Upper lobe of left lung (tissue), 6 donors: ENCODE measurements at regions not wholly inside any gene's neighbourhood (a gene's known extent, or its start where the extent isn't known, plus 50 kb on each side); places are given as distances from the start of the nearest gene placed in this dataset.

Experiments used
- ATAC-seq, 2 donors: fragments of 200-7000 bp; cut with Tn5 transposase; one replicate each; pipeline ENCODE4 v1.9.1; 2022; ENCODE audit warnings: mild to moderate bottlenecking in 2 of 2, moderate library complexity in 2 of 2; ENCODE audit not compliant: low FRiP score in 2 of 2
- DNase-seq, 2 donors: peaks; one replicate each; pipeline ENCODE4 v3.0.0-alpha.2; 2019 to 2020
- H3K27ac ChIP-seq, 4 donors: fragments of 200-600 bp; sonication (generic); one replicate each; pipeline ENCODE4 v1.5.1; 2016 to 2019
- H3K27me3 ChIP-seq, 4 donors: fragments of 200-600 bp; sonication (generic); one replicate each; pipeline ENCODE4 v1.5.1; 2017 to 2019
- H3K36me3 ChIP-seq, 4 donors: fragments of 200-600 bp; sonication (generic); one replicate each; pipeline ENCODE4 v1.5.1; 2016 to 2019
- H3K4me1 ChIP-seq, 4 donors: fragments of 200-600 bp; sonication (generic); one replicate each; pipeline ENCODE4 v1.5.1; 2018 to 2019
- H3K4me3 ChIP-seq, 4 donors: fragments of 200-600 bp; sonication (generic); one replicate each; pipeline ENCODE4 v1.5.1; 2017 to 2019; ENCODE audit warnings: mild to moderate bottlenecking in 2 of 4, moderate library complexity in 1 of 4
- H3K9me3 ChIP-seq, 4 donors: fragments of 200-600 bp; sonication (generic); one replicate each; pipeline ENCODE4 v1.5.1; 2018 to 2019
- CTCF ChIP-seq, 6 experiments: fragments of 450-650 bp in 4 of 6; fragments of 200-600 bp in 2 of 6; sonication (generic) in 2 of 6; IDR thresholded peaks; one replicate each; pipeline ENCODE4 v1.5.1; 2016 to 2019; ENCODE audit warnings: antibody characterized with exemption in 6 of 6
- EP300 ChIP-seq, 4 donors: sonication (generic); formaldehyde crosslinking; IDR thresholded peaks; one replicate each; pipeline ENCODE4 v1.5.1; 2017; ENCODE audit warnings: antibody characterized with exemption in 4 of 4, control low read depth in 2 of 4
- POLR2A ChIP-seq, 4 donors: fragments of 450-650 bp; IDR thresholded peaks; one replicate each; pipeline ENCODE4 v1.5.1; 2016 to 2017; ENCODE audit warnings: antibody characterized with exemption in 4 of 4, mild to moderate bottlenecking in 2 of 4
- POLR2AphosphoS5 ChIP-seq, 2 donors: sonication (generic); formaldehyde crosslinking; IDR thresholded peaks; one replicate each; pipeline ENCODE4 v1.5.1; 2017; ENCODE audit warnings: antibody characterized with exemption in 2 of 2
- WGBS, 2 donors: methylation state at CpG; one replicate each; pipeline ENCODE4 v1.1.5; 2017 to 2018; 5-methylcytosine and 5-hydroxymethylcytosine counted together
- donor health status: DM: no; HTN: no; CAD: no; lungs with moderate emphysema.
- donor health status: DM: no; HTN: yes; CAD: no; lungs with severe emphysema.

- no peaks in the 10 kb centered on the region for H3K4me1 ChIP-seq
- H3K4me3 ChIP-seq, result no peak overlapping the region
- H3K27ac ChIP-seq, result no peak overlapping the region
- H3K9me3 ChIP-seq, result no peaks in the 10 kb centered on the region
- H3K27me3 ChIP-seq, result no peaks in the 10 kb centered on the region
- TF ChIP-seq POLR2A (IDR thresholded peaks at IDR 0.05) (no peak), EP300 (IDR thresholded peaks at IDR 0.05) (no peak), POLR2AphosphoS5 (IDR thresholded peaks at IDR 0.05) (no peak), CTCF (IDR thresholded peaks at IDR 0.05) (no peak)
- 38 to 100% methylated on average over 2 of the region's 2 CpGs for WGBS, 2 donors
- ATAC-seq, result no peak
- H3K36me3 ChIP-seq, result no peaks in the 10 kb centered on the region
- no peak for DNase-seq
Measured at GRCh38 chr1:50322579-50322978, 100.7 kb downstream of the DMRTA2 start.

GRCh38 chr1:50318428-50318827, 104.8 kb downstream of the DMRTA2 start:
- H3K4me3 ChIP-seq, result no peak overlapping the region
- ATAC-seq (no peak), DNase-seq (no peak)
- H3K9me3 ChIP-seq, result no peaks in the 10 kb centered on the region
- H3K4me1 ChIP-seq, result no peaks in the 10 kb centered on the region
- H3K27me3 ChIP-seq, result no peaks in the 10 kb centered on the region
- TF ChIP-seq EP300 (IDR thresholded peaks at IDR 0.05) (no peak), POLR2AphosphoS5 (IDR thresholded peaks at IDR 0.05) (no peak), POLR2A (IDR thresholded peaks at IDR 0.05) (no peak), CTCF (IDR thresholded peaks at IDR 0.05) (no peak)
- no peaks in the 10 kb centered on the region for H3K36me3 ChIP-seq
- H3K27ac ChIP-seq, result no peak overlapping the region

- DNase-seq (peak in 1 of 2 donors; percentile 23), ATAC-seq (no peak)
- Histone ChIP-seq H3K27me3 (no peaks in the 10 kb centered on the region), H3K36me3 (no peaks in the 10 kb centered on the region), H3K4me1 (no peaks in the 10 kb centered on the region), H3K4me3 (no peak overlapping the region), H3K27ac (no peak overlapping the region), H3K9me3 (no peaks in the 10 kb centered on the region)
- 8 to 10% methylated on average over 6 of the region's 6 CpGs for WGBS, 2 donors
- TF ChIP-seq POLR2AphosphoS5 (IDR thresholded peaks at IDR 0.05) (no peak), POLR2A (IDR thresholded peaks at IDR 0.05) (no peak), EP300 (IDR thresholded peaks at IDR 0.05) (no peak), CTCF (IDR thresholded peaks at IDR 0.05) (no peak)
Measured at GRCh38 chr1:50308878-50309277, 114.4 kb downstream of the DMRTA2 start.

GRCh38 chr1:50305808-50306207, 117.4 kb downstream of the DMRTA2 start:
- no peaks in the 10 kb centered on the region for H3K4me1 ChIP-seq
- no peak for ATAC-seq
- DNase-seq, result no peak
- no peaks in the 10 kb centered on the region for H3K9me3 ChIP-seq
- H3K27me3 ChIP-seq, result no peaks in the 10 kb centered on the region
- TF ChIP-seq EP300 (IDR thresholded peaks at IDR 0.05) (no peak), CTCF (IDR thresholded peaks at IDR 0.05) (no peak), POLR2A (IDR thresholded peaks at IDR 0.05) (no peak), POLR2AphosphoS5 (IDR thresholded peaks at IDR 0.05) (no peak)
- H3K27ac ChIP-seq, result no peak overlapping the region
- 62% methylated on average over 1 of the region's 1 CpG; no CpG with 5 or more reads in 1 of the 2 donors for WGBS, 2 donors
- H3K4me3 ChIP-seq, result no peak overlapping the region
- H3K36me3 ChIP-seq, result no peaks in the 10 kb centered on the region

- Histone ChIP-seq H3K9me3 (no peaks in the 10 kb centered on the region), H3K27ac (no peak overlapping the region), H3K27me3 (no peaks in the 10 kb centered on the region), H3K4me1 (no peaks in the 10 kb centered on the region), H3K36me3 (no peaks in the 10 kb centered on the region), H3K4me3 (no peak overlapping the region)
- TF ChIP-seq POLR2AphosphoS5 (IDR thresholded peaks at IDR 0.05) (no peak), CTCF (IDR thresholded peaks at IDR 0.05) (no peak), EP300 (IDR thresholded peaks at IDR 0.05) (no peak), POLR2A (IDR thresholded peaks at IDR 0.05) (no peak)
- DNase-seq (no peak), ATAC-seq (no peak)
- WGBS, 2 donors, result 56 to 78% methylated on average over 4 of the region's 4 CpGs
Measured at GRCh38 chr1:50300297-50300696, 122.9 kb downstream of the DMRTA2 start.
